B cell (primary cell): ENCODE measurements at regions not wholly inside any gene's neighbourhood (a gene's known extent, or its start where the extent isn't known, plus 50 kb on each side); places are given as distances from the start of the nearest gene placed in this dataset.

Experiments
- ATAC-seq: fragments of 200-7000 bp; cut with Tn5 transposase; one replicate; pipeline ENCODE4 v1.10.0; 2021; ENCODE audit warnings: low read depth, mild to moderate bottlenecking, moderate number of reproducible peaks, moderate library complexity
- CTCF ChIA-PET: fragments of 350-600 bp; sonication (Branson Sonifier 250); formaldehyde crosslinking; loops from one replicate; lab custom pipeline; 2021; ENCODE audit warnings: antibody characterized with exemption, inconsistent platforms; lab: Charles Lee
- POLR2A ChIA-PET: fragments of 350-600 bp; sonication (Branson Sonifier 250); formaldehyde crosslinking; loops from one replicate; lab custom pipeline; 2021; ENCODE audit warnings: antibody characterized with exemption; lab: Charles Lee
- DNase-seq: peaks from one replicate; pipeline ENCODE4 v3.0.0; 2013
- H2AFZ ChIP-seq: 2 replicates; pipeline ENCODE4 v1.6.1; 2012; ENCODE audit warnings: mild to moderate bottlenecking, low read depth, low read length; ENCODE audit not compliant: insufficient read depth, poor library complexity, severe bottlenecking
- H3K27ac ChIP-seq, 2 donors: 1 replicate in 1 of 2; 2 replicates in 1 of 2; pipeline ENCODE4 v1.5.1; 2012 to 2013; ENCODE audit warnings: low read length in 2 of 2, mild to moderate bottlenecking in 2 of 2, moderate library complexity in 1 of 2
- H3K27me3 ChIP-seq, 4 experiments: fragments of 200-600 bp in 1 of 4; sonication (generic) in 1 of 4; replicated peaks in 1 of 4; 1 replicate in 2 of 4; 2 replicates in 2 of 4; pipeline versions ENCODE4 v1.6.1 to v1.7.0; 2013 to 2016; ENCODE audit warnings: low read length in 3 of 4, mild to moderate bottlenecking in 2 of 4, mixed read lengths in 1 of 4, moderate library complexity in 1 of 4; ENCODE audit not compliant: insufficient read depth in 4 of 4, control insufficient read depth in 3 of 4; ENCODE audit errors: control extremely low read depth in 1 of 4
- H3K36me3 ChIP-seq, 2 experiments: replicated peaks in 1 of 2; 1 replicate in 1 of 2; 2 replicates in 1 of 2; pipeline versions ENCODE4 v1.6.1 to v1.7.1; 2013; ENCODE audit warnings: low read length in 1 of 2; ENCODE audit not compliant: insufficient read depth in 2 of 2, control insufficient read depth in 1 of 2; ENCODE audit errors: control extremely low read depth in 1 of 2, extremely low read depth in 1 of 2
- H3K4me1 ChIP-seq, 2 donors: fragments of 200-600 bp in 1 of 2; sonication (generic) in 1 of 2; 1 replicate in 1 of 2; 2 replicates in 1 of 2; pipeline versions ENCODE4 v1.5.1 to v1.6.1; 2013 to 2017; ENCODE audit warnings: low read length in 2 of 2; ENCODE audit not compliant: control insufficient read depth in 2 of 2, insufficient read depth in 2 of 2
- H3K4me2 ChIP-seq: replicated peaks from 2 replicates; pipeline ENCODE3; 2012; ENCODE audit warnings: mild to moderate bottlenecking, low read depth, low read length; ENCODE audit not compliant: poor library complexity, severe bottlenecking
- H3K4me3 ChIP-seq, 5 experiments: fragments of 200-600 bp in 1 of 5; sonication (generic) in 1 of 5; 1 replicate in 3 of 5; 2 replicates in 2 of 5; pipeline versions ENCODE4 v1.5.1 to v1.7.0; 2011 to 2016; ENCODE audit warnings: low read length in 4 of 5, mild to moderate bottlenecking in 4 of 5, low read depth in 2 of 5, control low read depth in 1 of 5, moderate library complexity in 1 of 5; ENCODE audit not compliant: insufficient read depth in 1 of 5; ENCODE audit errors: control extremely low read depth in 1 of 5, extremely low read depth in 1 of 5
- H3K79me2 ChIP-seq: fragments of 200-600 bp; sonication (generic); one replicate; pipeline ENCODE4 v1.6.0; 2016; ENCODE audit warnings: low read length; ENCODE audit not compliant: control insufficient read depth, insufficient read depth
- H3K9ac ChIP-seq: fragments of 200-600 bp; sonication (generic); 2 replicates; pipeline ENCODE4 v1.6.1; 2017; ENCODE audit warnings: mild to moderate bottlenecking, low read length, moderate library complexity
- H3K9me3 ChIP-seq, 3 donors: one replicate each; pipeline versions ENCODE4 v1.6.1 to v1.7.1; 2013; ENCODE audit warnings: low read length in 2 of 3; ENCODE audit not compliant: control insufficient read depth in 2 of 3, insufficient read depth in 1 of 3; ENCODE audit errors: control extremely low read depth in 1 of 3
- H4K20me1 ChIP-seq: 2 replicates; pipeline ENCODE4 v1.6.0; 2012; ENCODE audit warnings: mild to moderate bottlenecking, low read length; ENCODE audit not compliant: insufficient read depth, control insufficient read depth, poor library complexity, severe bottlenecking
- H3K27ac Mint-ChIP-seq: one replicate; pipeline ENCODE4 v1.8.0; 2021; ENCODE audit warnings: mixed read lengths
- H3K27me3 Mint-ChIP-seq: one replicate; pipeline ENCODE4 v1.8.0; 2021; ENCODE audit warnings: mixed read lengths
- H3K4me1 Mint-ChIP-seq: one replicate; pipeline ENCODE4 v1.8.0; 2021; ENCODE audit warnings: mixed read lengths
- H3K4me3 Mint-ChIP-seq: one replicate; pipeline ENCODE4 v1.8.0; 2021; ENCODE audit warnings: mixed read lengths
- H3K9me3 Mint-ChIP-seq: one replicate; pipeline ENCODE4 v1.8.0; 2022; ENCODE audit warnings: mixed read lengths; ENCODE audit not compliant: insufficient read depth
- CTCF ChIP-seq: fragments of 200-600 bp; IDR thresholded peaks from one replicate; pipeline ENCODE4 v1.8.0; 2022; ENCODE audit warnings: antibody characterized with exemption, mild to moderate bottlenecking
- EZH2 ChIP-seq: IDR thresholded peaks from 2 replicates; pipeline ENCODE4 v1.6.1; 2012; ENCODE audit warnings: borderline replicate concordance, low read depth, mild to moderate bottlenecking, moderate library complexity, low read length; ENCODE audit not compliant: insufficient read depth, poor library complexity, severe bottlenecking
- WGBS: methylation state at CpG from one replicate; pipeline ENCODE4 v1.1.5; 2013; ENCODE audit warnings: missing lambda C conversion rate; ENCODE audit not compliant: insufficient coverage; 5-methylcytosine and 5-hydroxymethylcytosine counted together
- intact Hi-C: fragments of 100-400 bp; cut with micrococcal nuclease; formaldehyde crosslinking; loops from one replicate; pipeline ENCODE4 v1.10.0; 2022

GRCh38 chr5:5798041-5798440 lies 375.6 kb downstream of the ICE1 start:
- Histone ChIP-seq H3K27ac (no peak overlapping the region), H3K36me3 (no peaks in the 10 kb centered on the region), H3K9me3 (peaks cover 0 to 7% (median 0%) of the 10 kb centered on the region in 3 donors), H3K4me3 (no peak overlapping the region), H2AFZ (no peak overlapping the region), H4K20me1 (no peaks in the 10 kb centered on the region), H3K9ac (no peak overlapping the region), H3K79me2 (no peaks in the 10 kb centered on the region), H3K27me3 (no peaks in the 10 kb centered on the region), H3K4me2 (no peak overlapping the region), H3K4me1 (no peaks in the 10 kb centered on the region)
- no peak for DNase-seq
- ChIA-PET POLR2A (no interaction called here), CTCF (no interaction called here)
- WGBS = 91% methylated on average over 4 of the region's 5 CpGs
- Mint-ChIP-seq H3K9me3 (no peaks in the 10 kb centered on the region), H3K4me3 (no peak overlapping the region), H3K27me3 (no peaks in the 10 kb centered on the region), H3K4me1 (no peaks in the 10 kb centered on the region), H3K27ac (no peak overlapping the region)
- ATAC-seq = no peak
- TF ChIP-seq CTCF (no peak), EZH2 (no peak)
- intact Hi-C loops = no loop called here

DNA sequence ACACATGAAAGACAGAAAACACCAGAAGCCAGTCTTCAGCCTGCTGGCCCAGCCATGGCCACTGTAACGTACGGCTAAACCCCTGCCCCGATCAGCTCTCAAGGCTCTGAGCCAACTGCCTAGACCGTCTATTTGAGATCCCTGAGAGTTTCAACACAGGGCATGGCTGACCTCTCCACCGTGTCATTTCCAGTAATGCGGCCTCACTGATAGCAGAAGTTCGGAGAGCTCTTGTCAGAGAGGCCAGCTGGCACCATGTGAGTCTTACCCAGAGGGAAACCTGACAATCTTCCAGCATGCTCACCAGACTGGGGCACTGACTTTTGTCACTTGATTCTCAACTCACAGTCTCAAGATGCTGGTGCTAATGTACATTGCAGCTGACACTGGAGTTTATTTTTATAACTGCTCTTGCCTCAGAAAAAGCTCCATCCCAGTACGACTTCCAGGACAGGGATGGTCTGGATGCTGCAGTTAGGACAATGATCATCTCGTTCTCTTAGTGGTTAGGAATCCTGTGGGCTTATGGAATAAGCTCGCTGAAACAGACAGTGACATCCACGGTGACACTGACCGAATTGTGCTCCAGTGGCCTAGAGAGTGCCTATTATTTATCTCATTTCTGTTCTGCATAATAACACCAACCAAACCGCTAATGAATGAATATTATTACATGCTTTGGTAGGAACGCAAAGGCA lies 372.7 kb downstream of the ICE1 start:
- Mint-ChIP-seq H3K9me3 (no peaks in the 10 kb centered on the region), H3K27ac (no peak overlapping the region), H3K27me3 (no peaks in the 10 kb centered on the region), H3K4me1 (no peaks in the 10 kb centered on the region), H3K4me3 (no peak overlapping the region)
- no peak overlapping the region for H3K4me2 ChIP-seq
- ChIA-PET POLR2A (no interaction called here), CTCF (no interaction called here)
- no peak overlapping the region for H3K4me3 ChIP-seq
- H3K79me2 ChIP-seq = no peaks in the 10 kb centered on the region
- H3K9ac ChIP-seq = no peak overlapping the region
- H3K4me1 ChIP-seq = no peaks in the 10 kb centered on the region
- no peaks in the 10 kb centered on the region for H4K20me1 ChIP-seq
- WGBS = 80% methylated on average over 8 of the region's 14 CpGs
- TF ChIP-seq CTCF = no peak
- no peak for TF ChIP-seq EZH2
- H3K27ac ChIP-seq = no peak overlapping the region
- DNase-seq = no peak
- no peaks in the 10 kb centered on the region for H3K9me3 ChIP-seq
- H3K27me3 ChIP-seq = peaks cover 0 to 6% (median 0%) of the 10 kb centered on the region in 4 experiments
- intact Hi-C loops = no loop called here
- no peaks in the 10 kb centered on the region for H3K36me3 ChIP-seq
- ATAC-seq = no peak
- no peak overlapping the region for H2AFZ ChIP-seq
